Endothelial cell of umbilical vein (primary cell): ENCODE measurements at regions not wholly inside any gene's neighbourhood (a gene's known extent, or its start where the extent isn't known, plus 50 kb on each side); places are given as distances from the start of the nearest gene placed in this dataset.
"Not testable (repeated sequence)": the region's sequence is repeated elsewhere in the genome, so short reads cannot be mapped to it uniquely, and the experiment has no call there.

Experiments
- BruUV-seq: library from RNA; stranded (reverse); fragments of 400-500 nt; replicated peaks from 2 replicates; lab custom pipeline; 2021; lab: Mats Ljungman, UMichigan
- CTCF ChIA-PET: fragments of 300-600, 350-600 bp; sonication (Branson Sonifier 250); formaldehyde crosslinking; loops from one replicate; lab custom pipeline; 2021; ENCODE audit warnings: antibody characterized with exemption, inconsistent platforms; lab: Charles Lee
- POLR2A ChIA-PET: fragments of 300-600, 350-600 bp; sonication (Branson Sonifier 250); formaldehyde crosslinking; loops from one replicate; lab custom pipeline; 2021; ENCODE audit warnings: antibody characterized with exemption, inconsistent platforms; lab: Charles Lee
- DNase-seq: peaks from one replicate; pipeline ENCODE4 v3.0.0-alpha.2; 2011; ENCODE audit warnings: low read depth, low spot score
- FAIRE-seq: peaks from 2 replicates; lab custom pipeline; 2011; peaks lifted over from hg19 to GRCh38; lab: Jason Lieb, UNC
- H2AFZ ChIP-seq: 2 replicates; pipeline ENCODE4 v1.6.0; 2012; ENCODE audit warnings: low read depth, low read length, control low read depth, inconsistent platforms
- H3K27ac ChIP-seq: 2 replicates; pipeline ENCODE4 v1.5.1; 2011; ENCODE audit warnings: low read depth, mild to moderate bottlenecking, control low read depth, low read length, moderate library complexity; ENCODE audit not compliant: insufficient read depth
- H3K27me3 ChIP-seq, 2 experiments: 2 replicates each; pipeline versions ENCODE4 v1.6.0 to v1.6.1; 2011; ENCODE audit warnings: low read length in 2 of 2, mixed read lengths in 1 of 2; ENCODE audit not compliant: control insufficient read depth in 2 of 2, insufficient read depth in 2 of 2
- H3K36me3 ChIP-seq, 2 experiments: 2 replicates in 1 of 2; 3 replicates in 1 of 2; pipeline ENCODE4 v1.5.1; 2011; ENCODE audit warnings: low read length in 2 of 2, mild to moderate bottlenecking in 1 of 2, moderate library complexity in 1 of 2; ENCODE audit not compliant: control insufficient read depth in 2 of 2, insufficient read depth in 2 of 2; ENCODE audit errors: extremely low read depth in 1 of 2
- H3K4me1 ChIP-seq: 3 replicates; pipeline ENCODE4 v1.5.1; 2011; ENCODE audit warnings: mild to moderate bottlenecking, low read length; ENCODE audit not compliant: control insufficient read depth, insufficient read depth; ENCODE audit errors: extremely low read depth
- H3K4me2 ChIP-seq: 2 replicates; pipeline ENCODE4 v1.6.1; 2011; ENCODE audit warnings: low read length, control low read depth, mixed read lengths; ENCODE audit not compliant: insufficient read depth
- H3K4me3 ChIP-seq, 3 experiments: fragments of 200-600 bp in 1 of 3; sonication (generic), shearing (Covaris generic) in 1 of 3; replicated peaks in 1 of 3; 2 replicates each; pipeline ENCODE4 v1.5.1; 2011 to 2016; ENCODE audit warnings: control low read depth in 3 of 3, low read length in 3 of 3, mild to moderate bottlenecking in 2 of 3, inconsistent platforms in 1 of 3, low read depth in 1 of 3, moderate library complexity in 1 of 3; ENCODE audit not compliant: insufficient read depth in 1 of 3
- H3K79me2 ChIP-seq: 2 replicates; pipeline ENCODE4 v1.6.0; 2012; ENCODE audit warnings: low read length, inconsistent platforms; ENCODE audit not compliant: control insufficient read depth, insufficient read depth
- H3K9ac ChIP-seq: replicated peaks from 2 replicates; pipeline ENCODE3; 2011; ENCODE audit warnings: low read length, control low read depth; ENCODE audit not compliant: insufficient read depth; ENCODE audit errors: extremely low read depth
- H3K9me1 ChIP-seq: replicated peaks from 3 replicates; pipeline ENCODE4 v1.6.0; 2011; ENCODE audit warnings: mild to moderate bottlenecking, low read length; ENCODE audit not compliant: control insufficient read depth, insufficient read depth; ENCODE audit errors: extremely low read depth
- H3K9me3 ChIP-seq: replicated peaks from 2 replicates; pipeline ENCODE4 v1.5.1; 2012; ENCODE audit warnings: low read length, inconsistent platforms; ENCODE audit not compliant: control insufficient read depth, insufficient read depth
- H4K20me1 ChIP-seq: replicated peaks from 2 replicates; pipeline ENCODE3; 2011; ENCODE audit warnings: mild to moderate bottlenecking, low read length; ENCODE audit not compliant: control insufficient read depth, insufficient read depth; ENCODE audit errors: extremely low read depth
- dilution Hi-C: fragments of 300-500 bp; cut with MboI; formaldehyde crosslinking; loops from one replicate; pipeline ENCODE4 v1.15.0; 2019; ENCODE audit warnings: low sequenced_read_pairs; ENCODE audit not compliant: extremely low pct_ligation_motif_present
- intact Hi-C: fragments of 100-400 bp; cut with micrococcal nuclease; formaldehyde crosslinking; loops from one replicate; pipeline ENCODE4 v1.10.0; 2022

DNA sequence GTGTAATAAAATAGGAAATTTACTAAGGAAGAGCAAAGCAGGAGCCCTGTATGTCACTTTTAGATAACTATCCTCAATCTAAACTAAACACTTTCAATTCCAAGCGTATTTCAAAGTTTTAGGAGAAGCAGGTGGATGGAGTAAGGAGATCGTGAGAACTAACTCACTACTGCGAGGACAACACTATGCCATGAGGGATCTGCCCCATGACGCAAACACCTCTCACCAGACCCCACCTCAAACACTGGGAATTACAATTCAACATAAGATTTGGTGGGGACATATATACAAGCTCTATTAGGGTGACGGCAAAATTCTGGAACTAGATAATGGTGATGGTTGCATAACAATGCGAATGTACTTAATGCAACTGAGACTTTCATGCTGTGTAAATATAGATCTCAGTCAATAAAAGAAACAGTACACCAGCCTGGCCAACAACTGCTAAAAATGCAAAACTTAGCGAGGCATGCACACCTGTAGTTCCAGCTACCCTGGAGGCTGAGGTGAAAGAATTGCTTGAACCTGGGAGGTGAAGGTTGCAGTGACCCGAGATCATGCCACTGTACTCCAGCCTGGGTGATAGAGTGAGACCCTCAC, 99.0 kb downstream of the SYT15 start:
- H3K4me3 ChIP-seq, H3K4me1 ChIP-seq, H3K9me1 ChIP-seq, H3K27ac ChIP-seq, H3K27me3 ChIP-seq, intact Hi-C loops, H4K20me1 ChIP-seq, H3K9me3 ChIP-seq, H2AFZ ChIP-seq, H3K9ac ChIP-seq, FAIRE-seq, H3K36me3 ChIP-seq, BruUV-seq, H3K79me2 ChIP-seq, DNase-seq, POLR2A ChIA-PET, H3K4me2 ChIP-seq, CTCF ChIA-PET, dilution Hi-C loops: not testable (repeated sequence)

DNA sequence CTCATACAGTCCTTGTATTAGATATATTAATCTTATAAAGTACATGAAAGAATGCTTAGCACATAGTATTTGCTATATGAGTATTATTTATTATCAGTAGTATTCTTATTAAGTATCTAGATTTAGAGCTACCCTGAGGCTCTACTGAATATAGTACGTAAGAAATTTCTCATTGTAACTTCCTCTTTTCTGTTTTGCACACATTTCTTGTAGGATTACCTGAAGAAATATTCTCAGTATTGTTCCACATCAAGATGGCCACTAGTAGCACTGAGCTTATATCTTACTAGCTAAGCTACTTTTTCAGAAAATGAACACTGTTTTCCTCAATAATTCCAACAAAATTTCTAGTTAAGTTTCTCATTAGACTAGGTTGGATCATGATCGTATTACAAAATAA, 112.5 kb downstream of the SYT15 start:
- BruUV-seq, H4K20me1 ChIP-seq, H2AFZ ChIP-seq, H3K4me3 ChIP-seq, POLR2A ChIA-PET, dilution Hi-C loops, FAIRE-seq, CTCF ChIA-PET, DNase-seq, H3K79me2 ChIP-seq, H3K4me2 ChIP-seq, intact Hi-C loops, H3K36me3 ChIP-seq, H3K27me3 ChIP-seq, H3K9me1 ChIP-seq, H3K9ac ChIP-seq, H3K4me1 ChIP-seq, H3K9me3 ChIP-seq, H3K27ac ChIP-seq: not testable (repeated sequence)

DNA sequence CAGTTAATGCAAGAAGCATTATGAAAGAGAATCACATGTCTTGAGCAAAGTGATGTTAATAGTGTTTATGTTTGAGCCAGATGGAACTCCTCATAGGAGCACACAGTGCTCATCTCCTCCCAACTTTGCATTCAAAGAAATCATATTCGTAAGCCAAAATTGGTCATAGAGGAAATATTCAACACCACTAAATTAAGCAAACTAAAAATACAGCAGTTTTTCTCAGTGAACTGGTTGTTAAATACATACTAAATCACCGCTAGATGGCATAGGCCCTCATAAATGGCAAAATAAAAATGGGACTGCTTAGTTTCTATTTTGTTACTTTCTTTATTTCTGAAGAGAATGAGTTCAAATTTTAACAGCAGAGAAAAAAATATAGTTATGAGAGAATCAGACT, 114.3 kb downstream of the SYT15 start:
- H3K4me2 ChIP-seq, intact Hi-C loops, H4K20me1 ChIP-seq, FAIRE-seq, H3K27me3 ChIP-seq, H3K36me3 ChIP-seq, H3K4me3 ChIP-seq, H3K79me2 ChIP-seq, H3K9me3 ChIP-seq, H3K9ac ChIP-seq, BruUV-seq, POLR2A ChIA-PET, DNase-seq, H3K4me1 ChIP-seq, CTCF ChIA-PET, H3K9me1 ChIP-seq, H3K27ac ChIP-seq, dilution Hi-C loops, H2AFZ ChIP-seq: not testable (repeated sequence)

DNA sequence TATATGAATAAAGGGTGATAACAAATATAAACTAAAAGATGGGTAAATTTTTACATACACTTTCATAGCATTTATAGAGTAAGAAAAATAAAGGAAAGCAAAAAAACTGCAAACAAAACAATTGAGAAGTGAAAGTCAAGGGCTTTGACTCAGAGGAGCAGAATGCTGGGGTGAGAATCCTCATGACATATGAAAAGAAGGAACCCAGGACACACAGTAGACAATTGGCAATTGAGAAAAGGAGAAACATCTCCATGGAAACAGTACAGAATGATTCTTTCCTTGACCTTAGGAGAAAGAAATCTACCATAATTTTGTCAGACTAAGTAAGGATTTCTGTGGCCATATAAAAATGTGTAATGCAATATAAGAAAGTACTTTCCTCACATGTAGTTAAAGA, 138.3 kb downstream of the SYT15 start:
- H4K20me1 ChIP-seq, POLR2A ChIA-PET, dilution Hi-C loops, BruUV-seq, DNase-seq, H3K27ac ChIP-seq, H3K9ac ChIP-seq, H3K27me3 ChIP-seq, H3K9me3 ChIP-seq, H3K4me3 ChIP-seq, CTCF ChIA-PET, intact Hi-C loops, H3K36me3 ChIP-seq, H3K4me2 ChIP-seq, H3K79me2 ChIP-seq, FAIRE-seq, H3K4me1 ChIP-seq, H2AFZ ChIP-seq, H3K9me1 ChIP-seq: not testable (repeated sequence)
